ENCODE measurements at regions not wholly inside any gene's neighbourhood (a gene's known extent, or its start where the extent isn't known, plus 50 kb on each side); places are given as distances from the start of the nearest gene placed in this dataset.

- ChIA-PET CTCF (ENCODE audit: unreplicated experiment) (no interaction called here), POLR2A (interaction anchor here (0.7 kb wide), 1 partner anchor 476 kb away, joined by 5 read pairs; no protein-coding TSS in a partner anchor)
- no peaks in the 10 kb centered on the region for H3K9me2 ChIP-seq (ENCODE audit: insufficient read depth, low read length)
- no peak overlapping the region for H2AFZ ChIP-seq (ENCODE audit: low read length)
- H3K4me2 ChIP-seq (ENCODE audit: low read length): no peak overlapping the region
- BruUV-seq (replicated peaks): no TSS peak
- H3K4me1 ChIP-seq (ENCODE audit: insufficient read depth, low read length, poor library complexity, severe bottlenecking): no peaks in the 10 kb centered on the region
- DNase-seq (ENCODE audit: low spot score): no peak
- TF ChIP-seq EZH2phosphoT487 (IDR thresholded peaks at IDR 0.05; ENCODE audit: borderline replicate concordance, low read depth, low read length) (no peak), CTCF (conservative IDR thresholded peaks at IDR 0.05; ENCODE audit: low read length) (no peak)
- intact Hi-C loops (cut with micrococcal nuclease; ENCODE audit: unreplicated experiment): no loop called here
- H3K36me3 ChIP-seq (ENCODE audit: insufficient read depth, low read length): no peaks in the 10 kb centered on the region
- H3K9me3 ChIP-seq (ENCODE audit: low read length): no peaks in the 10 kb centered on the region
- H3K4me3 ChIP-seq (ENCODE audit: low read depth, low read length, poor library complexity, severe bottlenecking): no peak overlapping the region
- H3K27ac ChIP-seq (ENCODE audit: low read depth, low read length, poor library complexity, severe bottlenecking): no peak overlapping the region
- no peaks in the 10 kb centered on the region for H4K20me1 ChIP-seq (ENCODE audit: insufficient read depth, low read length)
- no peaks in the 10 kb centered on the region for H3K79me2 ChIP-seq (ENCODE audit: insufficient read depth, low read depth, low read length)
These were observed 301.6 kb upstream of the GULP1 start for GRCh38 chr2:187989925-187990623.

GRCh38 chr2:187991389-187991788 lies 300.3 kb upstream of the GULP1 start:
- no peak overlapping the region for H3K4me3 ChIP-seq (ENCODE audit: low read depth, low read length, poor library complexity, severe bottlenecking)
- CTCF ChIA-PET (ENCODE audit: unreplicated experiment): no interaction called here
- BruUV-seq (replicated peaks): no TSS peak

More at GRCh38 chr2:187991389-187991788, 300.3 kb upstream of the GULP1 start:
- intact Hi-C loops (cut with micrococcal nuclease; ENCODE audit: unreplicated experiment): no loop called here
- no peaks in the 10 kb centered on the region for H3K9me2 ChIP-seq (ENCODE audit: insufficient read depth, low read length)
- no peak for DNase-seq (ENCODE audit: low spot score)
- no peaks in the 10 kb centered on the region for H3K4me1 ChIP-seq (ENCODE audit: insufficient read depth, low read length, poor library complexity, severe bottlenecking)
- H3K36me3 ChIP-seq (ENCODE audit: insufficient read depth, low read length): no peaks in the 10 kb centered on the region
- no peaks in the 10 kb centered on the region for H4K20me1 ChIP-seq (ENCODE audit: insufficient read depth, low read length)
- no peaks in the 10 kb centered on the region for H3K79me2 ChIP-seq (ENCODE audit: insufficient read depth, low read depth, low read length)
- H2AFZ ChIP-seq (ENCODE audit: low read length): no peak overlapping the region
- H3K9me3 ChIP-seq (ENCODE audit: low read length): no peaks in the 10 kb centered on the region
- no peak overlapping the region for H3K27ac ChIP-seq (ENCODE audit: low read depth, low read length, poor library complexity, severe bottlenecking)
- TF ChIP-seq EZH2phosphoT487 (IDR thresholded peaks at IDR 0.05; ENCODE audit: borderline replicate concordance, low read depth, low read length) (no peak), CTCF (conservative IDR thresholded peaks at IDR 0.05; ENCODE audit: low read length) (no peak)
- POLR2A ChIA-PET: no interaction called here
- H3K4me2 ChIP-seq (ENCODE audit: low read length): no peak overlapping the region

Measured in OCI-LY7 (cell line).